IgD-negative memory B cell (primary cell): ENCODE measurements at regions not wholly inside any gene's neighbourhood (a gene's known extent, or its start where the extent isn't known, plus 50 kb on each side); places are given as distances from the start of the nearest gene placed in this dataset.
"Not testable (repeated sequence)": the region's sequence is repeated elsewhere in the genome, so short reads cannot be mapped to it uniquely, and the experiment has no call there.

Experiments used
- H3K27ac Mint-ChIP-seq, 3 donors: one replicate each; pipeline ENCODE4 v1.8.0; 2020 to 2022; ENCODE audit warnings: mild to moderate bottlenecking in 3 of 3, mixed read lengths in 3 of 3, moderate library complexity in 1 of 3
- H3K27me3 Mint-ChIP-seq: one replicate; pipeline ENCODE4 v1.8.0; 2021; ENCODE audit warnings: mixed read lengths
- H3K36me3 Mint-ChIP-seq: one replicate; pipeline ENCODE4 v1.8.0; 2020; ENCODE audit warnings: mild to moderate bottlenecking, mixed read lengths
- H3K4me1 Mint-ChIP-seq, 3 donors: one replicate each; pipeline ENCODE4 v1.8.0; 2020 to 2022; ENCODE audit warnings: mixed read lengths in 3 of 3, mild to moderate bottlenecking in 1 of 3
- H3K4me3 Mint-ChIP-seq, 4 donors: one replicate each; pipeline ENCODE4 v1.8.0; 2020 to 2022; ENCODE audit warnings: mild to moderate bottlenecking in 4 of 4, mixed read lengths in 4 of 4, moderate library complexity in 3 of 4
- H3K9me3 Mint-ChIP-seq, 3 donors: one replicate each; pipeline ENCODE4 v1.8.0; 2020 to 2021; ENCODE audit warnings: mixed read lengths in 3 of 3, mild to moderate bottlenecking in 1 of 3

GRCh38 chr15:70240082-70240481, 142.4 kb upstream of the TLE3 start:
- H3K27me3 Mint-ChIP-seq = no peaks in the 10 kb centered on the region
- no peaks in the 10 kb centered on the region for H3K36me3 Mint-ChIP-seq
- H3K4me1 Mint-ChIP-seq = peaks cover 14 to 21% (median 21%) of the 10 kb centered on the region in 3 donors
- H3K27ac Mint-ChIP-seq = peak overlapping the region; percentile 47 to 85 (median 51)
- H3K9me3 Mint-ChIP-seq = peaks cover 0 to 2% (median 0%) of the 10 kb centered on the region in 3 donors
- H3K4me3 Mint-ChIP-seq = peak overlapping the region in 2 of 4 donors; percentile 67 to 83

- peaks cover 11 to 21% (median 14%) of the 10 kb centered on the region in 3 donors for H3K4me1 Mint-ChIP-seq
- H3K27ac Mint-ChIP-seq = no peak overlapping the region
- no peaks in the 10 kb centered on the region for H3K36me3 Mint-ChIP-seq
Measured at GRCh38 chr15:70238917-70239316, 141.2 kb upstream of the TLE3 start.

GRCh38 chr15:70237626-70238025, 139.9 kb upstream of the TLE3 start:
- no peak overlapping the region for H3K27ac Mint-ChIP-seq
- no peak overlapping the region for H3K4me3 Mint-ChIP-seq
- peaks cover 0 to 2% (median under 1%) of the 10 kb centered on the region in 3 donors for H3K9me3 Mint-ChIP-seq
- peaks cover 11 to 21% (median 14%) of the 10 kb centered on the region in 3 donors for H3K4me1 Mint-ChIP-seq
- no peaks in the 10 kb centered on the region for H3K36me3 Mint-ChIP-seq
- no peaks in the 10 kb centered on the region for H3K27me3 Mint-ChIP-seq

More at GRCh38 chr15:70238917-70239316, 141.2 kb upstream of the TLE3 start:
- Mint-ChIP-seq H3K4me3 (no peak overlapping the region), H3K9me3 (peaks cover 0 to 2% (median 0%) of the 10 kb centered on the region in 3 donors), H3K27me3 (no peaks in the 10 kb centered on the region)

GRCh38 chr15:70236341-70237086, 138.8 kb upstream of the TLE3 start:
- Mint-ChIP-seq H3K4me3 (peak overlapping the region in 1 of 4 donors; percentile 59), H3K27me3 (peaks cover 3% of the 10 kb centered on the region), H3K9me3 (peaks cover 5 to 11% (median 9%) of the 10 kb centered on the region in 3 donors), H3K4me1 (peaks cover 11 to 19% (median 14%) of the 10 kb centered on the region in 3 donors), H3K36me3 (peaks cover 3% of the 10 kb centered on the region), H3K27ac (peak overlapping the region in 1 of 3 donors; percentile 15)

- Mint-ChIP-seq H3K4me3 (no peak overlapping the region), H3K27me3 (peaks cover 3% of the 10 kb centered on the region), H3K27ac (no peak overlapping the region), H3K4me1 (peaks cover 6 to 15% (median 10%) of the 10 kb centered on the region in 3 donors), H3K36me3 (peaks cover 4% of the 10 kb centered on the region), H3K9me3 (peaks cover 7 to 13% (median 13%) of the 10 kb centered on the region in 3 donors)
Measured at GRCh38 chr15:70235347-70235746, 137.6 kb upstream of the TLE3 start.

GRCh38 chr15:70234256-70234905, 136.7 kb upstream of the TLE3 start:
- peaks cover 7 to 20% (median 20%) of the 10 kb centered on the region in 3 donors for H3K9me3 Mint-ChIP-seq

GRCh38 chr15:70231484-70231883, 133.8 kb upstream of the TLE3 start:
- Mint-ChIP-seq H3K9me3 (peaks cover 10 to 22% (median 20%) of the 10 kb centered on the region in 3 donors), H3K4me1 (peaks cover 0 to 6% (median 5%) of the 10 kb centered on the region in 3 donors), H3K36me3 (peaks cover 4% of the 10 kb centered on the region), H3K27me3 (peaks cover 3% of the 10 kb centered on the region), H3K4me3 (peak overlapping the region in 1 of 4 donors; percentile 44), H3K27ac (no peak overlapping the region)

More at GRCh38 chr15:70234256-70234905, 136.7 kb upstream of the TLE3 start:
- Mint-ChIP-seq H3K4me3 (no peak overlapping the region), H3K27ac (no peak overlapping the region), H3K36me3 (peaks cover 4% of the 10 kb centered on the region), H3K27me3 (peaks cover 3% of the 10 kb centered on the region), H3K4me1 (peaks cover 0 to 7% (median 5%) of the 10 kb centered on the region in 3 donors)

- H3K4me1 Mint-ChIP-seq, H3K36me3 Mint-ChIP-seq, H3K4me3 Mint-ChIP-seq, H3K27me3 Mint-ChIP-seq, H3K27ac Mint-ChIP-seq: not testable (repeated sequence)
- peaks cover 10 to 22% (median 20%) of the 10 kb centered on the region in 3 donors for H3K9me3 Mint-ChIP-seq
Measured at GRCh38 chr15:70227918-70228317, 130.2 kb upstream of the TLE3 start.

GRCh38 chr15:70227147-70227546, 129.4 kb upstream of the TLE3 start:
- no peak overlapping the region for H3K4me3 Mint-ChIP-seq
- H3K36me3 Mint-ChIP-seq = peaks cover 4% of the 10 kb centered on the region
- peaks cover 8 to 17% (median 17%) of the 10 kb centered on the region in 3 donors for H3K9me3 Mint-ChIP-seq
- H3K27me3 Mint-ChIP-seq = no peaks in the 10 kb centered on the region
- H3K27ac Mint-ChIP-seq = no peak overlapping the region
- H3K4me1 Mint-ChIP-seq = peaks cover 0 to 8% (median 5%) of the 10 kb centered on the region in 3 donors

GRCh38 chr15:70226337-70226980, 128.7 kb upstream of the TLE3 start:
- Mint-ChIP-seq H3K36me3 (peaks cover under 1% of the 10 kb centered on the region), H3K27ac (peak overlapping the region in 1 of 3 donors; percentile 45), H3K27me3 (no peaks in the 10 kb centered on the region)

GRCh38 chr15:70225416-70225815, 127.7 kb upstream of the TLE3 start:
- H3K4me1 Mint-ChIP-seq = peaks cover 5 to 13% (median 7%) of the 10 kb centered on the region in 3 donors
- no peak overlapping the region for H3K4me3 Mint-ChIP-seq
- peaks cover 3 to 10% (median 9%) of the 10 kb centered on the region in 3 donors for H3K9me3 Mint-ChIP-seq
- H3K27ac Mint-ChIP-seq = peak overlapping the region in 1 of 3 donors; percentile 54
- no peaks in the 10 kb centered on the region for H3K27me3 Mint-ChIP-seq
- no peaks in the 10 kb centered on the region for H3K36me3 Mint-ChIP-seq

More at GRCh38 chr15:70226337-70226980, 128.7 kb upstream of the TLE3 start:
- peaks cover 0 to 9% (median 6%) of the 10 kb centered on the region in 3 donors for H3K4me1 Mint-ChIP-seq
- no peak overlapping the region for H3K4me3 Mint-ChIP-seq
- H3K9me3 Mint-ChIP-seq = peaks cover 4 to 13% (median 10%) of the 10 kb centered on the region in 3 donors

- H3K4me3 Mint-ChIP-seq = no peak overlapping the region
- H3K9me3 Mint-ChIP-seq = no peaks in the 10 kb centered on the region
- H3K36me3 Mint-ChIP-seq = no peaks in the 10 kb centered on the region
- no peaks in the 10 kb centered on the region for H3K27me3 Mint-ChIP-seq
- H3K27ac Mint-ChIP-seq = no peak overlapping the region
- H3K4me1 Mint-ChIP-seq = peaks cover 12 to 17% (median 16%) of the 10 kb centered on the region in 3 donors
Measured at GRCh38 chr15:70222606-70223005, 124.9 kb upstream of the TLE3 start.

- H3K36me3 Mint-ChIP-seq = no peaks in the 10 kb centered on the region
- H3K4me1 Mint-ChIP-seq = peaks cover 12 to 17% (median 16%) of the 10 kb centered on the region in 3 donors
- H3K9me3 Mint-ChIP-seq = no peaks in the 10 kb centered on the region
Measured at GRCh38 chr15:70220490-70221096, 122.9 kb upstream of the TLE3 start.

GRCh38 chr15:70219966-70220365, 122.2 kb upstream of the TLE3 start:
- H3K4me1 Mint-ChIP-seq = peaks cover 12 to 17% (median 16%) of the 10 kb centered on the region in 3 donors
- no peaks in the 10 kb centered on the region for H3K9me3 Mint-ChIP-seq
- no peaks in the 10 kb centered on the region for H3K36me3 Mint-ChIP-seq
- peak overlapping the region in 1 of 3 donors; percentile 49 for H3K27ac Mint-ChIP-seq
- H3K27me3 Mint-ChIP-seq = no peaks in the 10 kb centered on the region
- peak overlapping the region in 2 of 4 donors; percentile 13 to 14 for H3K4me3 Mint-ChIP-seq

More at GRCh38 chr15:70220490-70221096, 122.9 kb upstream of the TLE3 start:
- Mint-ChIP-seq H3K27ac (no peak overlapping the region), H3K27me3 (no peaks in the 10 kb centered on the region), H3K4me3 (peak overlapping the region in 1 of 4 donors; percentile 13)
